ENCODE measurements at regions not wholly inside any gene's neighbourhood (a gene's known extent, or its start where the extent isn't known, plus 50 kb on each side); places are given as distances from the start of the nearest gene placed in this dataset.

- H3K9me3 ChIP-seq, result no peaks in the 10 kb centered on the region
- peaks cover 2 to 3% of the 10 kb centered on the region in 2 experiments; a peak in 1 of 4 replicates for H3K4me1 ChIP-seq (ENCODE audit: control insufficient read depth in 1 of 2, insufficient read depth in 2 of 2, low read depth in 1 of 2, low read length in 1 of 2)
- H4K20me1 ChIP-seq (ENCODE audit: insufficient read depth), result no peaks in the 10 kb centered on the region
- no peaks in the 10 kb centered on the region for H3K9me2 ChIP-seq
- H3K9ac ChIP-seq, result no peak overlapping the region
- ChIA-PET CTCF (no interaction called here), POLR2A (no interaction called here)
- H3K4me2 ChIP-seq, result no peak overlapping the region
- no peak for DNase-seq
- 30% methylated on average over 1 of the region's 1 CpG for WGBS (ENCODE audit: low lambda C conversion rate)
- no peak overlapping the region for H2AFZ ChIP-seq (ENCODE audit: low read depth)
- H3K27ac ChIP-seq (ENCODE audit: low read depth in 2 of 2, low read length in 1 of 2), result no peak overlapping the region
- peaks cover 4% of the 10 kb centered on the region for H3F3A ChIP-seq (replicated peaks; ENCODE audit: insufficient read depth)
- H3K4me3 ChIP-seq (ENCODE audit: low read depth in 2 of 2, low read length in 1 of 2), result no peak overlapping the region
- H3K27me3 ChIP-seq (ENCODE audit: insufficient read depth), result no peaks in the 10 kb centered on the region
- no peaks in the 10 kb centered on the region for H3K79me2 ChIP-seq (ENCODE audit: insufficient read depth)
- no peak for TF ChIP-seq TCF12 (IDR thresholded peaks at IDR 0.05)
- TF ChIP-seq RAD21 (IDR thresholded peaks at IDR 0.05; ENCODE audit: low read length), result no peak
- no peak for TF ChIP-seq JUND (IDR thresholded peaks at IDR 0.05)
- no peak for TF ChIP-seq NRF1 (IDR thresholded peaks at IDR 0.05; ENCODE audit: low read depth, low read length)
- TF ChIP-seq PBX3 (IDR thresholded peaks at IDR 0.05), result no peak
- no peak for TF ChIP-seq GABPA (IDR thresholded peaks at IDR 0.05; ENCODE audit: low read depth)
- TF ChIP-seq SMC3 (IDR thresholded peaks at IDR 0.05; ENCODE audit: low read depth, low read length), result no peak
- TF ChIP-seq FOXJ3 (CRISPR knock-in tag; IDR thresholded peaks at IDR 0.05), result no peak
- no peak for TF ChIP-seq YY1 (IDR thresholded peaks at IDR 0.05; ENCODE audit: low read depth)
- TF ChIP-seq CTCF (IDR thresholded peaks at IDR 0.05), result no peak
- no peak for TF ChIP-seq CHD2 (IDR thresholded peaks at IDR 0.05; ENCODE audit: low read length, partially characterized antibody)
- TF ChIP-seq IRF3 (IDR thresholded peaks at IDR 0.05; ENCODE audit: low read depth, low read length), result no peak
- H3K36me3 ChIP-seq (replicated peaks in 1 of 2; ENCODE audit: control insufficient read depth in 1 of 2, insufficient read depth in 2 of 2, low read length in 1 of 2), result no peaks in the 10 kb centered on the region
These were observed 128.4 kb downstream of the SEC61B start for GRCh38 chr9:99350461-99350860.

- Histone ChIP-seq H3F3A (replicated peaks; ENCODE audit: insufficient read depth) (no peaks in the 10 kb centered on the region), H3K9ac (no peak overlapping the region), H3K9me3 (no peaks in the 10 kb centered on the region), H3K9me2 (no peaks in the 10 kb centered on the region), H3K27me3 (ENCODE audit: insufficient read depth) (no peaks in the 10 kb centered on the region), H3K79me2 (ENCODE audit: insufficient read depth) (no peaks in the 10 kb centered on the region), H2AFZ (ENCODE audit: low read depth) (no peak overlapping the region), H3K27ac (ENCODE audit: low read depth in 2 of 2, low read length in 1 of 2) (no peak overlapping the region), H3K4me1 (ENCODE audit: control insufficient read depth in 1 of 2, insufficient read depth in 2 of 2, low read depth in 1 of 2, low read length in 1 of 2) (peaks cover 0 to 7% of the 10 kb centered on the region in 2 experiments; a peak in 1 of 4 replicates), H3K36me3 (replicated peaks in 1 of 2; ENCODE audit: control insufficient read depth in 1 of 2, insufficient read depth in 2 of 2, low read length in 1 of 2) (no peaks in the 10 kb centered on the region), H3K4me3 (ENCODE audit: low read depth in 2 of 2, low read length in 1 of 2) (no peak overlapping the region), H3K4me2 (no peak overlapping the region), H4K20me1 (ENCODE audit: insufficient read depth) (no peaks in the 10 kb centered on the region)
- ChIA-PET CTCF (no interaction called here), POLR2A (no interaction called here)
- TF ChIP-seq MXI1 (IDR thresholded peaks at IDR 0.05; ENCODE audit: low read depth, low read length) (no peak), TEAD4 (IDR thresholded peaks at IDR 0.05; ENCODE audit: borderline replicate concordance, insufficient read depth) (no peak), JUND (IDR thresholded peaks at IDR 0.05) (no peak), GABPA (IDR thresholded peaks at IDR 0.05; ENCODE audit: low read depth) (no peak), RFX5 (IDR thresholded peaks at IDR 0.05; ENCODE audit: low read length) (no peak), GATA2 (CRISPR knock-in tag; IDR thresholded peaks at IDR 0.05) (no peak), RXRA (IDR thresholded peaks at IDR 0.05; ENCODE audit: borderline replicate concordance, low read depth) (no peak), POLR2AphosphoS5 (IDR thresholded peaks at IDR 0.05; ENCODE audit: low read depth, low read length) (no peak), REST (IDR thresholded peaks at IDR 0.05; ENCODE audit: low read depth, low read length) (no peak), EP300 (IDR thresholded peaks at IDR 0.05; ENCODE audit: borderline replicate concordance in 1 of 2, low read depth in 1 of 2, low read length in 1 of 2) (no peak), RCOR1 (IDR thresholded peaks at IDR 0.05; ENCODE audit: low read length) (no peak), CHD2 (IDR thresholded peaks at IDR 0.05; ENCODE audit: low read length, partially characterized antibody) (no peak), NRF1 (IDR thresholded peaks at IDR 0.05; ENCODE audit: low read depth, low read length) (no peak), FOXJ3 (CRISPR knock-in tag; IDR thresholded peaks at IDR 0.05) (no peak)
- 77% methylated on average over 7 of the region's 7 CpGs for WGBS (ENCODE audit: low lambda C conversion rate)
- no peak for DNase-seq
These were observed 129.6 kb downstream of the SEC61B start for GRCh38 chr9:99351647-99352046.
